Hepatic stellate cell (primary cell): ENCODE measurements at regions not wholly inside any gene's neighbourhood (a gene's known extent, or its start where the extent isn't known, plus 50 kb on each side); places are given as distances from the start of the nearest gene placed in this dataset.
"Not testable (repeated sequence)": the region's sequence is repeated elsewhere in the genome, so short reads cannot be mapped to it uniquely, and the experiment has no call there.

Experiments
- DNase-seq: peaks from one replicate; pipeline ENCODE4 v3.0.0; 2011; ENCODE audit warnings: low spot score

DNA sequence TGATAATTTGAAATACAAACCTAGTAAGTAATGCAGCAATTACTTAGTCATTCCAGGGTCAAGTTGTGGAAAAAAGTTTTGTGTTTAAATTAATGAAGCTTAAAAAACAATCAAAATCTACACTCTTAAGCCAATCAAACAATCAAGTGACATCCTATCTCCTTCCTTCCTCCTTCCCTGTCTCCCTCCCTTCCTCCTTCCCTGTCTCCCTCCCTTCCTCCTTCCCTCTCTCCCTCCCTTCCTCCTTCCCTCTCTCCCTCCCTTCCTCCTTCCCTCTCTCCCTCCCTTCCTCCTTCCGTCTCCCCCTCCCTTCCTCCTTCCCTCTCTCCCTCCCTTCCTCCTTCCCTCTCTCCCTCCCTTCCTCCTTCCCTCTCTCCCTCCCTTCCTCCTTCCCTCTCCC is 111.4 kb upstream of the RBPJ start:
- not testable (repeated sequence) for DNase-seq

DNA sequence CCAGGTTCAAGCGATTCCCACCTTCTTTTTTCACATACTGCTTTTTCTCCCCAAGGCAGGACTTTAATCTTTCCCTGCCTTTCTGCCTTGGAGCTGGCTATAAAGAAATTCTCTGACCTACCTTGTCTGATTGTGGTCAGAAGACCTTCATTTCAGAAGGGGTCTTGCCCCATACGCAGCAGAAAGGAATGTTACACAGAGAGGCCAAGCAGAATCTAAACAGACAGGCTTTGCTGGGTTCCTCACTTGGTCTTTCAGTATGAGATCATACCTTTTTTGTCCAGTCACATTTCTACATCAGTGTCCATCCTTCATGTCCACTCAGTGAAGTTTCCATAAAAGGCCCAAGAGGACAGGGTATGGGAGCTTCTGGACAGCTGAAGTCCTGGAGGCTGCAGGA is 108.3 kb upstream of the RBPJ start:
- DNase-seq: no peak

DNA sequence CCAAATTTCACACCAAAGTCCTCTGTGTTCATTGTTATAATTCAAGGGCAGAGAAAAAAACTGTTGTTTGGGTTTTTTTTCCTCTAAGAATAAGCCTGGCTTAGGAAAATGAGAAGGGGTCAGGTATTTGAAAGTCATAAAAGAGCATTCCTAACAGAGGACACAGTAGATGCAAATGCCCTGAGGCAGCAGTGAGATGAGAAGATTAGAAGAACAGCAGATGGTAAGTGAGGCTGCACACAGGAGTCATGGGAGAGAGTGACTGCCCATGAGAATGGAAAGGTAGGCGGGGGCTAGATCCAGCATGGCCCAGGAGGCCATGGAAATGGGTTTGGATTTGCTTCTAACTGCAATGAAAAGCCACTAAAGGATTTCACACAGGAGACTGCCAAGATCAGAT is 107.5 kb upstream of the RBPJ start:
- no peak for DNase-seq

DNA sequence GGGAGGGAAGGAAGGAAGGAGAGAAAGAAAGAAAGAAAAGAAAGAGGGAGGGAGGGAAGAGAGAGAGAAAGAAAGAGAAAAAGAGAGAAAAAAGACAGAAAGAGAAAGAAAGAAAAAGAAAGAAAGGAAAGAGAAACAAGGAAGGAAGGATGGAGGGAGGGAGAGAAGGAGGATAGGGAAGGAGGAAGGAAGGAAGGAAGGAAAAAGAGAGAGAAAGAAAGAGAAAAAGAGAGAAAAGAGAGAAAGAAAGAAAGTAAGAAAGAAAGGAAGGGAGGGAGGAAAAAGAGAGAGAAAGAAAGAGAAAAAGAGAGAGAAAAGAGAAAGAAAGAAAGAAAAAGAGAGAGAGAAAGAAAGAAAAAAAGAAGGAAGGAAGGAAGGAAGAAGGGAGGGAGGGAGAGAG is 105.8 kb upstream of the RBPJ start:
- DNase-seq: no peak

DNA sequence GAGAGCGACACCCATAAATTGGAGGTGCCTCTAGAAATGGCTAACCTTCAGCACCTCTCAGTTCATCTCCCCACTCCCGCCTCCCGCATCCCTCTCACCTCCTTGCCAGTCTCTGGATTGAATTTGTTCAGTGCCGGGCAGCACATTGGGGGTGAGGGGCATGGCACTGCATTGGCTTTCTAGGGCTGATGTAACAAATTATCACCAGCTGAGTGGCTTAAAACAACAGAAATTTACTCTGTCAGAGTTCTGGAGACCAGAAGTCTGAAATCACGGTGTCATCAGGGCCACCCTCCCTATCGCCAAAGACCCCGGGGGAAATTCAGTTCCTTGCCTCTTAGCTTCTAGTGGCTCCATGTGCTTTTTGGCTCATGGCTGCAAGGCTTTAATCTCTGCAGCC is 105.1 kb upstream of the RBPJ start:
- no peak for DNase-seq

DNA sequence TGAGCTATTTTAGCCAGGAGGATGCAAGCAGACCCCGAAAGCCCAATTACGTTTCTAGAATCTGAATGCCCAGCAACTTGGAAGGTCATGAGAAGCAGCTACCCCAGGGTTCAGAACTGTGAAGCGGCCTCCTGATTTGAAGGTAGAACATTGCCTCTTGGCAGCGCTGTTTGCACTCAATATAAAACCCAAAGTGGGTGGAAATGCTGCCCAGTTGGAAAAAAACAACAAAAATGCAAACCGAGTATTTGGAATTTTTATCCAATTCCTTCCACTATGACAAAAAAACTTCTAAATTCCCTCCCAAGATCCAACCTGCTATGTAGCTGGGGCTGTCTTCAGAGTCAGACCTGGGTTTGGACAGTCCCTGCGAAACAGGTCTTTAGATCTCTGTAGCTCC is 103.3 kb upstream of the RBPJ start:
- no peak for DNase-seq

DNA sequence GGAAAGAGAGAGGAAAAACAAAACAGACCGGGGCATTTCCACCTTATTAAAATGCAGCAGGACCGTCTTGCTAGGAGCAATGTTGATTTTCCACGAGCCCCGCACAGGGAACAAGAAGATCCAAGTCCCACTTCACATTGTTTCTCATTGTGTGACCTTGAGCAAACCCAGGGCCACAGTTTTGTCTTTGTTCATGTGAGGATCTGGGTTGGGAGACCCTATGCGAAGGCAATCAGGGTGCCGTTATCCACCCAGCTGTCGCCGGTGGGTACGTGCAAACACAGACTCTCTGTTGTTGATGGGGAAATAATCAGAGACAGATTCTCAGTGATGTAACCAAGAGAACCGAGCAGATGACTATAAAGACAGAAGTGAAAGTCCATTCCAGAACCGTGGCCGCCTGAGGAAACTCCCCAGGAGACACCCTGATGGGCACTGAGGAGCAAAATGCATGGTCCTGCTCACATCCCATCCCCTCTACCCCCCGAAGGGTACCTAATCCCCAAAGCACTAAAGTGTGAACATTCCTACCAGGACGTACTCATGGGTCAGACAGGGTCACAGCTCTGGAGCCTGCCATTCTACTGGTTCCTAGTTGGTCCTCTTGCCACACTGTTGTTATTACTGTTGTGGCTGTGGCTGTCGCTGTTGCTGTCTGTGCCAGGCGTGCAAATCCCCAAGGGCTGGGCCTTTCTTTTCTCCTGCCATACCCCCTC is 102.7 kb upstream of the RBPJ start:
- DNase-seq: no peak

DNA sequence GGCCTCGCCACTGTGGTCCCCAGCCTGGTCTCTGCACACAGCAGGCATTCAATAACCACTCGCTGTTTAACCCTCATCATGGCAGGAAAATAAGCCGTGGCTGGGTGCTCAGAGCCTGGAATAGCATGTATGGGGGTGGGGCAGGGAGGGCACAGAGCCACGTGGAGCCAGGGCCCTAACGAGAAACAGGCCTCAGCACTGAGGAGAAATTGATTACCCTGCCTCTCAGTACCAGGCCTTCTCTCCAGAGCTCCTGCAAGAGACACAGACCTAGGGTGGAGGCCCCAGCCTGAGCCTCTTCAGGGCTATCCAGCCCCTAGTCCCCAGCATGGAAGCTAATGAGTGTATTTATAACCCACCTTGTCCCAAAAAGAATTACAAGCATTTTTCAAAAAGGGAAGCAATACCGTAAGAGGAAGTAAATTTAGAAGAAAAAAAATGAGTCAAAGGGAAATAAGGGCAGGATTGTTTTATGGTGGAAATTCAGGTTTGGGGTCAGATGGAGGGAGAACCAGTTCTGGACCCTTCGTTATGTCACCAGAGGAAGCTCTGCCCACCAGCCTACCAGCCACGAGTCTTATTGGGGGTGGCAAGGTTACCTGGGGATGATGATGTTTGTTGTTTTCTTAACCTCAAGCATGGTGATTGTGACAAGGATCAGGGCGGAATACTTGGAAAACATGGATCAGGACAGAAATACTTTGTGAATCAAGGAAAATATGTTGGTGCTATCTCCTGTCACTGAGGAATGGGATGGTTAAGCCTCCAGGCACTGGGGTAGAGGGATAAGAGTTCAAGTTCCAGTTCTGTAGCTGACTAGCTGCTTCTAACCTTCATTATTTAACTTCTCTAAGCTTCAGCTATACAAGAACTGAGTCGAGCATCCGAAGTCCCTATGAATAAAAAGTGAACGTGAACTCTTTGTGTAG is 101.9 kb upstream of the RBPJ start:
- DNase-seq: no peak

DNA sequence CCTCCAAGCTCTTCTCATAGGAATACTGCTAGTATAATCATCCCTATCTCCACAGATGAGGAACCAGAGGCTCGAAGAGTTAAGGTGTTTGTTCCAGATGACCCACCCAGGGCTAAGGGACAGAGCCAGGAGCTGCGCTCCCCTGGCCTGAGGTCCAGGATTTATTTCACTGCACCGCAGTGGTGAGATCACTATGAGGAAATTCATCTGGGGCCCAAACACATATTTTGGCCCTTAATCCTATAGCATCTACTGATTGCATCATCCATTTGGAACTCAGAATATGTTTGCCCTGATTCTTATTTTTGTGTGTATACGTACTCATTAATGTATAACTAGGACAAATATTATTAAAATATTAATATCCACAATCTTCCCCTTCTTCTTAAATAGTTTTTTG is 100.1 kb upstream of the RBPJ start:
- peak; percentile 37 for DNase-seq

DNA sequence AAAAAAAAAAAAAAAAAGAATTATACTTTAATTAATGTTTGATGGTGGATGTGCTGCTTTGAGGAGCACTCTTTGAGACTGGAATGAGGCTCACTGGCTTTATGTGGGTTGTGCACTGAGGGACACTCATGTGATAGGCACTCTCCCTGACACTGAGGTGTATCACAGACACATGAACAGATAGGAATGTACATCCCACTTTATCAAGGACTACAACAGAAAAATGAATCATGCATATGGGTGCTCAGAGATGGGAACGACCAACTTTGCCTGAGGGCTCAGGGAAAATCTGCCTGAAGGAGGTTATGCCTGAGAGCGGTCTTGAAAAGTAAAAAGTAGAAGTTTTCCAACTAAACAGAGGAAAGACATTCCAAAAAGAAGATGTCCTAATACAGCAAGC is 97.7 kb upstream of the RBPJ start:
- peak; percentile 24 for DNase-seq

DNA sequence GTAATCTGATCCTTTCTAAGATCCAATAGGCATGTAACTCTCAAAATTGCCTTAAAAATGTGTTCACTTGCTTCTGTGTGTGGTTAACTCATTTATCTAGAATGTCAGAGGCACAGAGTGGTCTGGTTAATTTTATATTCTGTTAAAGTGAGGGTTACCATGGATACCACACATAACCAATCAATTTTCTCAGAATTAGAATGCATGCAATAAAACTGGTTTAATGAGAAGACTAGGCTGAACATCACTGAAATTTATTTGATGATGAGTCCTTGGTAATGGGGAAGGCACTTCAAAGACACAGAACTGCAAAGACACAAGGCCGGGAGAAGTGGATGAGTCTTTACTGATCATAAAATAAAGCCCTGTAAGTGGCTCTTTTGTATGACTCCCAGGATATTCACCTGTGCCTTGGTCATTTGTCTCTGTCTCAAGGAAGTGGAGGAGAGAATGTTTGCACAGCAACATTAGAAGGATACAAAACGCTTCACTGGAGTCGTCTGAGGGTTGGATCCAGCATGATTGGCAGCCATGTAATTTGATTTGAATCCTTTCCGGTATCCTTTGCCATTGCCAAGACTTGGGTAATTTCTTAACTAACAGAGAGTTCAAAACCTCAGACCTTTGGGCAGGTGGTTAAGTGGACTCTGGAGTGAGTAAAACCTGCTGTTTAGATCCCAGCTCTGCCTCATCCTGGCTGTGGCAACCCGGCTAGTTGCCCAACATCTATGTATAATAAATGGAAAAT is 94.0 kb upstream of the RBPJ start:
- no peak for DNase-seq

DNA sequence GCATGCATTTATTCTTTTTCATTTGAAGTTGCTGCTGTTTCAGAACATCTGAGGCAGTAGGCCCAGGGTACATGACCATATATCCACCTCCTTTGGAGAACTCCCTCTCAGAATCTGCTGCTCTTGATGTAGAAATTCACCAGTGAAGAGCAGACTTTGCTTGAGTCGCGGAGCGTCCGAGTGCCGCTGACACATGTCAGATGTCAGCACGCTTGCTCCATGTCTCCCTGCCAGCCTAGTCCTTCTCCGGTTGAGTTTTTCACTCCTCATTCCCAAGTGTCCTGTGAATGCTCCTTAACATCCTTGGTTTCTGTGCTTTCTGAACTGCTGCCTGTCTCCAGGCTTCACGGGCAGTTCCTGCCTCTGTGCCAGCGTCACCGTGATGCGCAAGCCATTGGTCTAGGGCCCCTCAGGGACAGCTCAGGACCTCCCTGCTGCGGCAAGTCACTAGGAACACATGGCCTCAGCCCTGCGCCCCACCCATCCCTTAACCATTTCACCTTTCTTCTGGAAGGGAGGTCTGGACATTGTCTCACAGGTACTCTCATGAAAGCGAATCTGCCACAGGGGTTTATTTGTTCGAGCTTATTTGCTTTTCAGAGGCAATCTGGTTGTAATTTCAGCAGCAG is 93.1 kb upstream of the RBPJ start:
- no peak for DNase-seq

DNA sequence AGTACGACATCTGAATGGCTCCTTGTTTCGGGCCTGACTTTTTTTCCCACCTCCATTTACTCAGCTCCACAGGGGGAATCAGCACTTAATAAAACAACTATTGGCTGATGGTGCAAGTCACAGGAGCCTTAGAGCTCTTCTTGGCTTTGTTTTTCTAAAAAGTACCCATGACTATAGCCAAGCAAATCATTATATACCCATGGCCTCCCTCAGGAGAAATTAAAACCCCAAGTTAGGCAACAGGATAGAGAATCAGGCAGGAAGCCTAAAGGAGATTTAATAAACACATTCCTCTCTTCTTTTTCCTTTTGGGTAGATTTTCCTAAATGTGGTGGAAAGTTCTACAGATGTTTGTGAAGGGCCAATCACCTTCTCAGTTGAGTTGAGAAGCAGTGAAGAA is 91.9 kb upstream of the RBPJ start:
- DNase-seq: no peak

DNA sequence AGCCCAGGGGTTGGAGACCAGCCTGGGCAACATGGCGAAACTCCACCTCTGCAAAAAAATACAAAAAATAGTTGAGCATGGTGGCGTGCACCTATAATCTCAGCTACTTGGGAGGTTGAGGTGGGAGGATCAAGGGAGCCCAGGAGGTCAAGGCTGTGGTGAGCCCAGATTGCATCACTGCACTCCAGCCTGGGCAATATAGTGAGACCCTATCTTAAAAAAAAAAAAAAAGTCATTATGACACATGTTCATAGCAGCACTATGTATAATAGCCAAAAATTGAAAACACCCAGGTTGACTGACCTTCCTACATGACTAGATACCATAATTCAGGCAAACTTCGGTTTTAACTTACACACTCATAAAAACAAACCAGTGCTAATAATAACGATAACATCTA is 90.8 kb upstream of the RBPJ start:
- DNase-seq: no peak

DNA sequence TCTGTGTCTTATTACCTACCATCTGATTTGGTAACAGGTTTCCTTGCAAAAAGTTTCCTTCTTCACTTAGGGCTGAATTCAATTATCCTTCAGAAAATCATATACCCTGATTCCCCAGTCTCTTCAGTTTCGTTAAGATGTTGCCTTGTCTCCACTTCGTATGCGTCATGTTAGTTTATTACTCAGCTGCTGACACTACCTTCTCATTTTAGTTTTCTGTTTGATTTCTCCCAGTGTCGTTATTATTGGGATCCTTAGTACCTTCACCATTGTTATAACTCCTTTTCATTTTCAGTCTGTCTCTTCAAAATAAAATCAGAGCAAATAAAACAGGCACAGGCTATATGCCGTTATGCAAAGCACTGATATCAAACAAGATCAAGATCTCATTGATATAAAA is 87.5 kb upstream of the RBPJ start:
- no peak for DNase-seq

DNA sequence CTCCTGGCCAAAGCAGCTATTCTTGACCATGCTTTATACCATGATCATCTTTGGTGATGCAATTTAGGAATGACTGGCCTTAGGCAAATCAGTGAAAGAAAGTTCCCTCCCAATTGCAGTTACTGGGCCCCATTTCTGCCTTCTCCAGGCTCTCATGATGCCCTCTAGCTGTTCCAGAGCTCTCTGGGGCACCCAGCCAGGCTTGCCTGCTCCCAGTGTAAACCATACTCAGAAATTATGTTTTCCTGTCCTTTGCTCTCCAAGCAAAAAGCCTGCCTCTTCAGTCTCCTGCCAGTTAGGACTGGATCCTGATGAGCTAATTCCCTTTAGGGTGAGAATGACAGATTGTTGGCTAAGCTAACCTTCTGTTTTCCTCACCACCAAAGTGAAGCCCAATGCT is 85.3 kb upstream of the RBPJ start:
- DNase-seq: peak; percentile 30

DNA sequence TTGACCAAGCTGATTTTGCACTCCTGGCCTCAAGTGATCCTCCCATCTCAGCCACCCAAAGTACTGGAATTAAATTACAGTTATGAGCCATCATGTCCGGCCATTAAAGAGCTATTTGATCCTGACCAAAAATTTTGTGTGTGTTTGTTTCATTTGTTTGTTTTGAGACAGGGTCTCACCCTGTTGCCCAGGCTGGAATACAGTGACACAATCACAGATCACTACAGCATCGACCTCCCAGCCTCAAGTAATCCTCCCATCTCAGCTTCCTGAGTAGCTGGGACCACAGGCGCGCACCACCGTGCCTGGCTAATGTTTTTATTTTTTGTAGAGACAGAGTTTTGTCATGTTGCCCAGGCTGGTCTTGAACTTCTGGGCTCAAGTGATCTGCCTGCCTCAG is 82.9 kb upstream of the RBPJ start:
- no peak for DNase-seq

DNA sequence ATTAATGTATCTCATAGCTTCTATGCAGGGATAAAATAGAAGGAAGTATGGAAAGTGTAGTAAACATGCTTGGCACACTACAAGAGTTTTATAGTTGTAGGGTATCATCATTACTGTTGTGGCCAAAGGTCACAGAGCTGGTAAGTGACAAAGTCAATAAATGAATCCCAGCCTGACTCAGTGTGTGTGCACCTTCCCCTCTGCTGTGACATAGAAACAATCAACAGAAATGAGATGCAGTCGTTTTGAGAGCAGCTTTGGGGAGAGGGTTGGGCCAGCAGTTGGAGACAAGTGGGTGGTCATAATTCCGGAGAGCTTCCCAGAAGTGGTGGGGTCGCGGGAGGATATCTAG is 82.4 kb upstream of the RBPJ start:
- no peak for DNase-seq

DNA sequence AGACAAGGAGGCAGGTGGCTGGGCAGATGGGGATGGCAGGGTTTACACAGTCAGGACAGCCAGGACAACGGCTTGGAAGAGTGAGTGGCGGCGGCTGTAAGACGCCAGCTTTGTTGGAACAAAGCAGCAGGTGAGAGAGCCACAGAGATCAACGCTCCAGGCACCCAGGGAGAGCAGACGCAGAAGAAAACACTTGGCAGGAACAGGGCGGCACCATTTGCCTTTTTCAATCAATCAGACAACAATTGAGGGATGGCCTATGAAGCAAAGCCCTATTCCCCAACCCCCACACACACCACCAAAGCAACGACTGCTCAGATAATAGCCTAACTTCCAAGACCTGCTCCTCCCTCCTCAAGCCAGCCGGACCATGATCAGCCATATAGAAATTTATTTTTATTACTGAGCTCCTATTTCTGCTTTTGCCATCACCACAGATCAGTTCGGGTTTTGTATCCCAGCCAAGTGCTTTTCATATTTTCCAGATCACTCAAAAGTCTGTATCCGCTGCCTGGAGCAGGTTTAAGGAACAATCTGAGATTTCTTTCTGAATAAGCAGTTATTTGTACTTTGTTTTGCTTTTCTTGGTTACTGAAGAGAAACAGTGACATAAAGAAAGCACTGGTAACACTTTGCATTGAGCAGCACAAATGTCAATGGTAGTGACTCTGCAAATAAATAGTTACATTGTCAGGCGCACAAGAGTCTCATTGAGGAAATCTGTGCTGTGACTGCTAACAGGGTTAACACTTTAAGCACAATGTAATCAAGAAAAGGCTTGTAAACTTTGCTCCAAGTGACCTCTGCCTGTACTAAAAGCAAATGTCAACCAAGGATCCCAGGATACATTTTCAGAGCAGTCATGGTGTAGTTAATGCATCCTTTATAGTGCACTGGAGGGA is 81.8 kb upstream of the RBPJ start:
- peak; percentile 29 for DNase-seq

DNA sequence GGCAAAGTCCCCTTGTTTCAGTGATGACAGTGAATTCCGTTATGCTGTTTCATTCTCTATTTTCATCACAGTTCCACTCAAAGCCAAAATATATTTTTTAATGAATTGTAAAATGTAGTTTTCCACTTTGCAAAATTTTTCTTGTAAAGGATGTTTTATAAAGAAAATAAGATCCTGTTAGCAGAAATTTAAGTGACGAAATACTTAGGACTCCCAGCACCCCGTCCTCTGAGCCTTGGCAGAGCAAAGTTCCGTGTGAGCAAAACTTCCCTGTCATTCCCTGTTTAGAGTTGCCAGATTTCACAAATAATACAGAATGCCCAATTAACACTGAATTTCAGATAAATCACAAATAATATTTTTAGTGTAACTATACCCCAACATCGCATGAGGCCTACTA is 81.0 kb upstream of the RBPJ start:
- no peak for DNase-seq

DNA sequence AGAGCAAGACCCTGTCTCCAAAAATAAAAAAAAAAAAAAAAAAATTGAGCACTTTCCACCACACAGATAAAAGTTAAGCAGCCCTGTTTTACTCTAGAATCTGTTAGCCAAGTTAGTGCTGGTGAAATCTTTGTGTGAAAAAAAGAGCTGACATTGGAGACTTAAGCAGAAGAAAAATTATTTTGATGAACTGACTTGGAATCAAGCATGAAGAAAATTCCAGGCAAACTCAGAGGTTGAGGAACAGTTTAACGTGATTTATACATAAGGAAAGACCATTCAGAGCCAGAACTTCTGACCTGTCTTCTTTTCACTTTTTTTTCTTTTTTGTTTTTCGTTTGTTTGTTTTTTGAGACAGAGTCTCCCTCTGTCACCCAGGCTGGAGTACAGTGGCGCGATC is 79.6 kb upstream of the RBPJ start:
- no peak for DNase-seq
